ENCODE measurements at regions not wholly inside any gene's neighbourhood (a gene's known extent, or its start where the extent isn't known, plus 50 kb on each side); places are given as distances from the start of the nearest gene placed in this dataset.
"Not testable (repeated sequence)": the region's sequence is repeated elsewhere in the genome, so short reads cannot be mapped to it uniquely, and the experiment has no call there.

DNA sequence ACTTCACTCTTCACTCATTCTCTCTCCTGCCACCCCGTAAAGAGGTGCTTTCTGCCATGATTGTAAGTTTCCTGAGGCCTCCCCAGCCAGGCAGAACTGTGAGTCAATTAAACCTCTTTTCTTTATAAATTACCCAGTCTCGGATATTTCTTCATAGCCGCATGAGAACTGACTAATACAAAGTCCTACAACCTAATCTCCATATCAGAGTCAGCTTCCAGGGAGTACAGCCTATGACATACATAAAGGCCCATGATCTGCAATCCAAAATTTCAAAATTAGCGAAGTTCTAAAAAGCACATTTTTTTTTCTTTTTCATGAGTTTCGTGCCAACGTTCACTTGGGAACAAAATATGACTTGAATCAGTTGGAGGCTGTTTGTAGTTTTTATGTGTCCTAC is 256.9 kb upstream of the DUSP10 start:
- DNase-seq (ENCODE audit: low read depth in 3 of 3): no peak

DNA sequence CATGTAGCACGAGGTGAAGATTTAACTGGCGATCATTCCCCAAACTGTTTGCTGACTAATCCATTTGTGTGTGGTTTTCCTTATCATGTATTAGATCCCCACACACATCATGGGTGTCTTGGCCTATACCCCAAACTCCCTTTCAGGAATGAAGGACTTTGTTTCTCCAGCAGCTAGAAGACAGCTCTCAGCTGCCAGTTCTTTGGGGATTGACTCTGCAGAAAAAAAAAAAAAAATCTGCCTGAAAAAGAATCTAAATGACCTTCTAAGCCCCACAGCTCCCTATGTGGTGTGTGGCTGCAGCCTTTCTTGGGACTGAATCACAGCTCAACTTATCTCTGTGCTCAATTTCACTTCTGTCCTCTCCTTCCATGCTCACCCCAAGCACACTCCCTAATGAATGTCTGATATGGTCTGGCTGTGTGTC is 256.3 kb upstream of the DUSP10 start:
- DNase-seq (ENCODE audit: low read depth in 3 of 3): no peak

DNA sequence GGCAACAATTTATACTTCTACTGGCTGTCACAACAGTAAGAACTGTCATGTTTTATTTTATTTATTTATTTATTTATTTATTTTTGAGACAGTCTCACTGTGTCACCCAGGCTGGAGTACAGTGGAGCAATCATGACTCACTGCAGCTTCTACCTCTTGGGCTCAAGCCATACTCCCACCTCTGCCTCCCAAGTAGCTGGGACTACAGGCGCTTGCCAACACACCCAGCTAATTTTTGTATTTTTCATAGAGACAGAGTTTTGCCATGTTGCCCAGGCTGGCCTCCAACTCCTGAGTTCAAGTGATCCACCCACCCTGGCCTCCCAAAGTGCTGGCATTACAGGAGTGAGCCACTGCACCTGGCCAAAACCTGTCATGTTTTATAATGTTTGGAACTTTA is 255.1 kb upstream of the DUSP10 start:
- not testable (repeated sequence) for DNase-seq (ENCODE audit: low read depth in 3 of 3)

DNA sequence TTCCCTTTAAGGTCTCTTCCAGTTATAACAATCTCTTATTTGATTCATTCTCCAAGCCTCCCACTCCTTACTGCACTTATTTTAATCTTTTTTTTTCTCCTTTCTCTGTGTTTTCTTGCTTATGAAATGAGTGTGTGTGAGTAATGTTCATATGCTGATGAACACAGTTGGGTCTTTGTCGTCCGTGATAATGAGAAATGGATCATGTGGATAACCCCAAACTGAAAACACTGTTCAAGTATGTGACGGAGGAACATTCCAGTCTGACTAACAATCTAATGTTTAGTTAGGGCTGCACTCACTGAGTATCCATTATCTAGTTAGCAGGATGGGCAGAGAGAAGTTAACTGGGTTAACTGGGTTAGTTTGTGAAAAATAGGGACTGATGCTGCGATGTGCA is 253.1 kb upstream of the DUSP10 start:
- no peak for DNase-seq (ENCODE audit: low read depth in 3 of 3)

DNA sequence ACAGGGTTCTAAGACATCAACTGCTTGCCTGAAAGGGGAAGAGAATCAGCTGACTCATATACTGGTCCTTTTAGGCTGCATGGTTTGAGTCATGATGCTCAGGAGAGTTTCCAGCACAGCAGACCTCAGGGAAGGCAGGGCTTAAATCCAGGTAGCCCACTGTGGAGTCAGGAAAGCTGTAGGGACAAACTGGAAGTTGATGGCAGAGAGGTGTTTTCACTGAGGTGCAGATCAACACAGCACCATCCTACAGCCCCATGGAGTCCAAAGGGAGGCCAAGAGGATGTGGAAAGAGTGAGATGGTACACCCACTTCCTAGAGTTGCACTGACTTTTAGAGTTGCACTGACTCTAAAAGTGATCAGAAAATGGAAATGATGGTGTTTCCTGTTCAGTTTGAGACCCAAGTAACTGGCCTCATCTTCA is 252.4 kb upstream of the DUSP10 start:
- no peak for DNase-seq (ENCODE audit: low read depth in 3 of 3)

DNA sequence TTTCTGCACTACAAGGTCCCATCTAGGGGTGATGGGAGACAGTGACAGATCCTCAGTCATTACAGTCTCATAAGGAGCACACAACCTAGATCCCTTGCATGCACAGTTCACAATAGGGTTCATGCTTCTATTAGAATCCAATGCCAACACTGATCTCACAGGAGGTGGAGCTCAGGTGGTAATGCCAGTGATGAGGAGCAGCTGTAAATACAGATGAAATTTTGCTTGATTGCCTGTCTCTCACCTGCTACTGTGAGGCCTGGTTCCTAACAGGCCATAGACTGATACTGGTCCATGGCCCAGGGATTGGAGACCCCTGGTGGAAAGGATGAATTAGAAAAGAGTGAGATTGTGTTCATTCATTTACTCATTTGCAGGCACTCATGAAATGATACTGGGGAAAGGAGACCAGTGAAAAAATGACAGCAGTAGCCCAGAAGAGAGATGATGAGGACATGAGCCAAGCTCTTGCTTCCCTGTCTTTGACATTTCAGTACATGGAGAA is 251.6 kb upstream of the DUSP10 start:
- DNase-seq (ENCODE audit: low read depth in 3 of 3): no peak

DNA sequence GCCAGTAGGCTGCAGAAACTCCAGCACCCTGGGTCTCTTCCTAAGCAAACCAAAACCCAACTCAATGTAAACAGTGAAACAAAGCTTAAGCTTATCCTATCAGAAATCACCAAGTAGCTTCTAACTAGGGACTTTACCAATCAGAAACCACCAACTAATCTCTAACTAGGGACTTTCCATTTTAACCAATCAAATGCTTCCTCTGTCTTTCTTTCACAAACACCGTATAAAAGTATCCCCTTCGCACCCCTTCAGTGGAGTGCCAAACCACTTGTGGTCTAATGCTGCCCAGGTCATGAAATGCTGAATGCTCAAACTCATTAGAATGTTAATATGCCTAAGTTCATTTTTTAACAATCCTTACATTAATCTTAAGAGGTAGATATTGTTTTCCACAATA is 250.5 kb upstream of the DUSP10 start:
- DNase-seq (ENCODE audit: low read depth in 3 of 3): no peak

DNA sequence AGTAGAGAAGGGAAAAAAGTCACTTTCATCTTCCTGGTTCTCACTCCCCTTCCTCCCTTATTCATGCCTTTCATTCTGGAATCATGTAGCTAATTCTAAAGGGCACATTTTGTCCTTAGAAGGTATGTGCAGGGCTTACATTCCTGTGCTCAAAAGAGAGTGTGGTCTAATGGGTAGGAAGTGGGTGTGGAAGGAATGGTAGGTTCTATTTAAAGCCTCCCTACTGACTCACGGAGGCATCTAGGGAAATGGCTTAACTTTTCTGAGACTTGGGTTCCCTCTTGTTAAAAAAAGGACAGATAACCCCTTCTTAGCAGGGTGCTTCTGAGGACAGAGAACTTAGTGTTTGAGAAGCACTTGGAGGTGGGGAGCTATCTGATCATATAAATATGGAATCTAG is 249.3 kb upstream of the DUSP10 start:
- DNase-seq (ENCODE audit: low read depth in 3 of 3): no peak

- no peak for DNase-seq (ENCODE audit: low read depth in 3 of 3)
Measured at GRCh38 chr1:221989741-221990140, 247.9 kb upstream of the DUSP10 start.

DNA sequence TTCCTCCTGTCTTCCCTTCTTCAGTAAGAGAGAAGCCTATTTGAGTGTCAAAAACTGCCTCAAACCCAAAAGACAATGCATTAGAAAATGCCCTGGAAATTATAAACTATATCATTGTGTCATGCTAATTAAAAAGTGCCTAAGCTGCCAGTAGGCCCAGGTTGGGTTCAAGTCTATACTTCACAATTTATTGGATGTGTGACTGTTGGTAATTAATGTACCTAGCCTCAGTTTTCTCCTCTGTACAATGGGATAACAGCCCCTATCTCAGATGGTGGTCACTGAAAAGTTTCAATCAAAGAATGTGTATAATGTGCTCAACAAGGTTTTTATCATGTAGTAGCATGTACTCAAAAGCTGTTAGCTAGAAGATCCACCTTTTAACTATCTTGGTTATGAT is 246.9 kb upstream of the DUSP10 start:
- no peak for DNase-seq (ENCODE audit: low read depth in 3 of 3)

- DNase-seq (ENCODE audit: low read depth in 3 of 3): no peak
Measured at GRCh38 chr1:221987860-221988520, 246.1 kb upstream of the DUSP10 start.

DNA sequence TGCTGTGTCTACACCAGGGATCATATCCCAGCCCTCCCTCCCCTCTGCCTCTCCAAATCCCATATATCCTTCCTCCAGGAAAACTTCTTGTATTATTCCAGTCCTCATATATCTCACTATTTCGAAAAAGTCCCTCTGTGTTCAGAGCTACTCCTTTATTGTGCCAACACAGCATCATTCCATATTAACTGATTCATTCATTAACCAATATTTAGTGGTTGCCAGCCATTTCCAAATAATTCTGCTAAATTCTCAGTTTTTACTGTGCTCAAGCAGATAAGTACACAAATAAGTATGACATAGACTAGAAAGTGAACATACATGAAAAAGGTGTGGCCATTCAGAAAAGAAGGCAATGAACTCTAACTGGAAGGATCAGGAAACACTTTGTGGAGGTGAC is 241.6 kb upstream of the DUSP10 start:
- no peak for DNase-seq (ENCODE audit: low read depth in 3 of 3)

- DNase-seq (ENCODE audit: low read depth in 3 of 3): no peak
Measured at GRCh38 chr1:221981461-221981860, 239.6 kb upstream of the DUSP10 start.

- no peak for DNase-seq (ENCODE audit: low read depth in 3 of 3)
Measured at GRCh38 chr1:221979444-221980032, 237.6 kb upstream of the DUSP10 start.

DNA sequence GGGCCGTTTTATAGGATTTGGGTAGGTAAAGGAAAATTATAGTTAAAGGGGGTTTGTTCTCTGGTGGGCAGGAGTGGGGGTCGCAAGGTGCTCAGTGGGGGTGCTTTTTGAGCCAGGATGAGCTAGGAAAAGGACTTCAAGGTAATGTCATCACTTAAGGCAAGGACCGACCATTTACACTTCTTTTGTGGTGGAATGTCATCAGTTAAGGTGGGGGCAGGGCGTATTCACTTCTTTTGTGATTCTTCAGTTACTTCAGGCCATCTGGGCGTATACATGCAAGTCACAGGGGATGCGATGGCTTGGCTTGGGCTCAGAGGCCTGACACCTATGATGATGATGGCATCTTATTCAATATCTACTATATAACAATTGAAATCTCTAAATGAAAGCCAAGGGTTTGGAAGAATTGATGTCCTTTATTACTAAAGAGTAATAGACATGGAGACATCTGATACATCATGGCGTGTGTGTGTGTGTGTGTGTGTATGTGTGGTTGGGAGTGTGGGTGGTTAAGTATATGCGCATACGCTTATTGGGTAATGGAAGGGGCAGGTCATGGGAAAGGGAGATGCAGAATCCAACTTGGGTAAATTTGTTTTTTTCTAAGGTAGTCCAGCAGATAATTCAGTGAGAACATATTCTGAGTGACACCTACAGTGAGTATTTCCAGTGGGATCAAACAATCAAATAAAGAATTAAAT is 236.9 kb upstream of the DUSP10 start:
- DNase-seq (ENCODE audit: low read depth in 3 of 3): not testable (repeated sequence)

GRCh38 chr1:221973787-221974186 is 231.9 kb upstream of the DUSP10 start:
- DNase-seq (ENCODE audit: low read depth in 3 of 3): not testable (repeated sequence)

GRCh38 chr1:221972276-221973235 is 230.7 kb upstream of the DUSP10 start:
- DNase-seq (ENCODE audit: low read depth in 3 of 3): no peak

DNA sequence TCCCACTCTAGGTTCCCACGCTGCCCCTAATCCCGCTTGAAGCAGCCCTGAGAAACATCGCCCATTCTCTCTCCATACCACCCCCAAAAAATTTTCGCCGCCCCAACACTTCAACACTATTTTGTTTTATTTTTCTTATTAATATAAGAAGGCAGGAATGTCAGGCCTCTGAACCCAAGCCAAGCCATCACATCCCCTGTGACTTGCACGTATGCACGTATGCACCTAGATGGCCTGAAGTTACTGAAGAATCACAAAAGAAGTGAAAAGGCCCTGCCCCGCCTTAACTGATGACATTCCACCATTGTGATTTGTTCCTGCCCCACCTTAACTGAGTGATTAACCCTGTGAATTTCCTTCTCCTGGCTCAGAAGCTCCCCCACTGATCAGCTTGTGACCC is 229.1 kb upstream of the DUSP10 start:
- DNase-seq (ENCODE audit: low read depth in 3 of 3): not testable (repeated sequence)

DNA sequence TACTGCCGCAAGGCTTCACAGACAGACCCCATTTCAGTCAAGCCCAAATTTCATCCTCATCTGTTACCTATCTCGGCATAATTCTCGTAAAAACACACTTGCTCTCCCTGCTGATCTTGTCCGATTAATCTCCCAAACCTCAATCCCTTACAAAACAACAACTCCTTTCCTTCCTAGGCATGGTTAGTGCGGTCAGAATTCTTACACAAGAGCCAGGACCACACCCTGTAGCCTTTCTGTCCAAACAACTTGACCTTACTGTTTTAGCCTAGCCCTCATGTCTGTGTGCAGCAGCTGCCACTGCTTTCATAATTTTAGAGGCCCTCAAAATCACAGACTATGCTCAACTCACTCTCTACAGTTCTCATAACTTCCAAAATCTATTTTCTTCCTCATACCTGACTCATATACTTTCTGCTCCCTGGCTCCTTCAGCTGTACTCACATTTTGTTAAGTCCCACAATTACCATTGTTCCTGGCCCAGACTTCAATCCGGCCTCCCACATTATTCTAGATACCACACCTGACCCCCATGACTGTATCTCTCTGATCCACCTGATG is 227.5 kb upstream of the DUSP10 start:
- not testable (repeated sequence) for DNase-seq (ENCODE audit: low read depth in 3 of 3)

DNA sequence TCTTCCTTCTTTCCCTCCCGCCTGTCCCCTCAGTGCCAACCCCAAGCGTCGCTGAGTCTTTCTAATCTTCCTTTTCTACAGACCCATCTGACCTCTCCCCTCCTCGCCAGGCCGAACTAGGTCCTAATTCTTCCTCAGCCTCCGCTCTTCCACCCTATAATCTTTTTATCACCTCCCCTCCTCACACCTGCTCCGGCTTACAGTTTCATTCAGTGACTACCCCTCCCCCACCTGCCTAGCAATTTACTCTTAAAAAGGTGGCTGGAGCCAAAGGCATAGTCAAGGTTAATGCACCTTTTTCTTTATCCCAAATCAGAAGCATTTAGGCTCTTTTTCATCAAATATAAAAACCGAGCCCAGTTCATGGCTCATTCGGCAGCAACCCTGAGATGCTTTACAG is 225.6 kb upstream of the DUSP10 start:
- DNase-seq (ENCODE audit: low read depth in 3 of 3): not testable (repeated sequence)

DNA sequence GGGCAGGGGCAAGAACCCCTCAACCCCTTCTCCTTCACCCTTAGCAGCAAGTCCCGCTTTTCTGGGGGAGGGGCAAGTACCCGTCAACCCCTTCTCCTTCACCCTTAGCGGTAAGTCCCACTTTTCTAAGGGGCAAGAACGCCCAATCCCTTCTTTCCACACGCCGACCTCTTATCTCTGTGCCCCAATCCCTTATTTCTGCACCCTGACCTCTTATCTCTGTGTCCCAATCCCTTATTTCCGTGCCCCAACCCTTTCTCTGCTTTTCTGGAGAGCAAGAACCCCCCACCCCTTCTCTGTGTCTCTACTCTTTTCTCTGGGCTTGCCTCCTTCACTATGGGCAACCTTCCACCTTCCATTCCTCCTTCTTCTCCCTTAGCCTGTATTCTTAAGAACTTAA is 225.0 kb upstream of the DUSP10 start:
- not testable (repeated sequence) for DNase-seq (ENCODE audit: low read depth in 3 of 3)

Data from stimulated activated CD4-positive, alpha-beta T cell treated with anti-CD3 and anti-CD28 coated beads, TNF-alpha, amount 100 ng/mL, for 4 hours (primary cell).